B cell (primary cell): ENCODE measurements at regions not wholly inside any gene's neighbourhood (a gene's known extent, or its start where the extent isn't known, plus 50 kb on each side); places are given as distances from the start of the nearest gene placed in this dataset.

Experiments used
- ATAC-seq: fragments of 200-7000 bp; cut with Tn5 transposase; one replicate; pipeline ENCODE4 v1.10.0; 2021; ENCODE audit warnings: low read depth, mild to moderate bottlenecking, moderate number of reproducible peaks, moderate library complexity
- CTCF ChIA-PET: fragments of 350-600 bp; sonication (Branson Sonifier 250); formaldehyde crosslinking; loops from one replicate; lab custom pipeline; 2021; ENCODE audit warnings: antibody characterized with exemption, inconsistent platforms; lab: Charles Lee
- POLR2A ChIA-PET: fragments of 350-600 bp; sonication (Branson Sonifier 250); formaldehyde crosslinking; loops from one replicate; lab custom pipeline; 2021; ENCODE audit warnings: antibody characterized with exemption; lab: Charles Lee
- DNase-seq: peaks from one replicate; pipeline ENCODE4 v3.0.0; 2013
- H2AFZ ChIP-seq: 2 replicates; pipeline ENCODE4 v1.6.1; 2012; ENCODE audit warnings: mild to moderate bottlenecking, low read depth, low read length; ENCODE audit not compliant: insufficient read depth, poor library complexity, severe bottlenecking
- H3K27ac ChIP-seq, 2 donors: 1 replicate in 1 of 2; 2 replicates in 1 of 2; pipeline ENCODE4 v1.5.1; 2012 to 2013; ENCODE audit warnings: low read length in 2 of 2, mild to moderate bottlenecking in 2 of 2, moderate library complexity in 1 of 2
- H3K27me3 ChIP-seq, 4 experiments: fragments of 200-600 bp in 1 of 4; sonication (generic) in 1 of 4; replicated peaks in 1 of 4; 1 replicate in 2 of 4; 2 replicates in 2 of 4; pipeline versions ENCODE4 v1.6.1 to v1.7.0; 2013 to 2016; ENCODE audit warnings: low read length in 3 of 4, mild to moderate bottlenecking in 2 of 4, mixed read lengths in 1 of 4, moderate library complexity in 1 of 4; ENCODE audit not compliant: insufficient read depth in 4 of 4, control insufficient read depth in 3 of 4; ENCODE audit errors: control extremely low read depth in 1 of 4
- H3K36me3 ChIP-seq, 2 experiments: replicated peaks in 1 of 2; 1 replicate in 1 of 2; 2 replicates in 1 of 2; pipeline versions ENCODE4 v1.6.1 to v1.7.1; 2013; ENCODE audit warnings: low read length in 1 of 2; ENCODE audit not compliant: insufficient read depth in 2 of 2, control insufficient read depth in 1 of 2; ENCODE audit errors: control extremely low read depth in 1 of 2, extremely low read depth in 1 of 2
- H3K4me1 ChIP-seq, 2 donors: fragments of 200-600 bp in 1 of 2; sonication (generic) in 1 of 2; 1 replicate in 1 of 2; 2 replicates in 1 of 2; pipeline versions ENCODE4 v1.5.1 to v1.6.1; 2013 to 2017; ENCODE audit warnings: low read length in 2 of 2; ENCODE audit not compliant: control insufficient read depth in 2 of 2, insufficient read depth in 2 of 2
- H3K4me2 ChIP-seq: replicated peaks from 2 replicates; pipeline ENCODE3; 2012; ENCODE audit warnings: mild to moderate bottlenecking, low read depth, low read length; ENCODE audit not compliant: poor library complexity, severe bottlenecking
- H3K4me3 ChIP-seq, 5 experiments: fragments of 200-600 bp in 1 of 5; sonication (generic) in 1 of 5; 1 replicate in 3 of 5; 2 replicates in 2 of 5; pipeline versions ENCODE4 v1.5.1 to v1.7.0; 2011 to 2016; ENCODE audit warnings: low read length in 4 of 5, mild to moderate bottlenecking in 4 of 5, low read depth in 2 of 5, control low read depth in 1 of 5, moderate library complexity in 1 of 5; ENCODE audit not compliant: insufficient read depth in 1 of 5; ENCODE audit errors: control extremely low read depth in 1 of 5, extremely low read depth in 1 of 5
- H3K79me2 ChIP-seq: fragments of 200-600 bp; sonication (generic); one replicate; pipeline ENCODE4 v1.6.0; 2016; ENCODE audit warnings: low read length; ENCODE audit not compliant: control insufficient read depth, insufficient read depth
- H3K9ac ChIP-seq: fragments of 200-600 bp; sonication (generic); 2 replicates; pipeline ENCODE4 v1.6.1; 2017; ENCODE audit warnings: mild to moderate bottlenecking, low read length, moderate library complexity
- H3K9me3 ChIP-seq, 3 donors: one replicate each; pipeline versions ENCODE4 v1.6.1 to v1.7.1; 2013; ENCODE audit warnings: low read length in 2 of 3; ENCODE audit not compliant: control insufficient read depth in 2 of 3, insufficient read depth in 1 of 3; ENCODE audit errors: control extremely low read depth in 1 of 3
- H4K20me1 ChIP-seq: 2 replicates; pipeline ENCODE4 v1.6.0; 2012; ENCODE audit warnings: mild to moderate bottlenecking, low read length; ENCODE audit not compliant: insufficient read depth, control insufficient read depth, poor library complexity, severe bottlenecking
- H3K27ac Mint-ChIP-seq: one replicate; pipeline ENCODE4 v1.8.0; 2021; ENCODE audit warnings: mixed read lengths
- H3K27me3 Mint-ChIP-seq: one replicate; pipeline ENCODE4 v1.8.0; 2021; ENCODE audit warnings: mixed read lengths
- H3K4me1 Mint-ChIP-seq: one replicate; pipeline ENCODE4 v1.8.0; 2021; ENCODE audit warnings: mixed read lengths
- H3K4me3 Mint-ChIP-seq: one replicate; pipeline ENCODE4 v1.8.0; 2021; ENCODE audit warnings: mixed read lengths
- H3K9me3 Mint-ChIP-seq: one replicate; pipeline ENCODE4 v1.8.0; 2022; ENCODE audit warnings: mixed read lengths; ENCODE audit not compliant: insufficient read depth
- EZH2 ChIP-seq: IDR thresholded peaks from 2 replicates; pipeline ENCODE4 v1.6.1; 2012; ENCODE audit warnings: borderline replicate concordance, low read depth, mild to moderate bottlenecking, moderate library complexity, low read length; ENCODE audit not compliant: insufficient read depth, poor library complexity, severe bottlenecking
- WGBS: methylation state at CpG from one replicate; pipeline ENCODE4 v1.1.5; 2013; ENCODE audit warnings: missing lambda C conversion rate; ENCODE audit not compliant: insufficient coverage; 5-methylcytosine and 5-hydroxymethylcytosine counted together
- intact Hi-C: fragments of 100-400 bp; cut with micrococcal nuclease; formaldehyde crosslinking; loops from one replicate; pipeline ENCODE4 v1.10.0; 2022
- TF ChIP-seq, protein P1 (sequence below): fragments of 200-600 bp; IDR thresholded peaks from one replicate; pipeline ENCODE4 v1.8.0; 2022; ENCODE audit warnings: antibody characterized with exemption, mild to moderate bottlenecking

GRCh38 chr1:38210895-38211177, 164.2 kb upstream of the POU3F1 start:
- no peak overlapping the region for H3K27ac ChIP-seq
- ATAC-seq (no peak), DNase-seq (no peak)
- WGBS, result 100% methylated on average over 1 of the region's 1 CpG
- H3K4me3 Mint-ChIP-seq, result no peak overlapping the region
- no peak overlapping the region for H3K9ac ChIP-seq
- no peak overlapping the region for H3K27ac Mint-ChIP-seq
- intact Hi-C loops, result no loop called here
- no peak overlapping the region for H2AFZ ChIP-seq
- H3K4me1 ChIP-seq, result peaks cover 4 to 16% of the 10 kb centered on the region in 2 donors
- H3K9me3 Mint-ChIP-seq, result no peaks in the 10 kb centered on the region
- H3K27me3 ChIP-seq, result peaks cover 0 to 17% (median 2%) of the 10 kb centered on the region in 4 experiments
- TF ChIP-seq EZH2, result no peak
- TF ChIP-seq, protein P1, sequence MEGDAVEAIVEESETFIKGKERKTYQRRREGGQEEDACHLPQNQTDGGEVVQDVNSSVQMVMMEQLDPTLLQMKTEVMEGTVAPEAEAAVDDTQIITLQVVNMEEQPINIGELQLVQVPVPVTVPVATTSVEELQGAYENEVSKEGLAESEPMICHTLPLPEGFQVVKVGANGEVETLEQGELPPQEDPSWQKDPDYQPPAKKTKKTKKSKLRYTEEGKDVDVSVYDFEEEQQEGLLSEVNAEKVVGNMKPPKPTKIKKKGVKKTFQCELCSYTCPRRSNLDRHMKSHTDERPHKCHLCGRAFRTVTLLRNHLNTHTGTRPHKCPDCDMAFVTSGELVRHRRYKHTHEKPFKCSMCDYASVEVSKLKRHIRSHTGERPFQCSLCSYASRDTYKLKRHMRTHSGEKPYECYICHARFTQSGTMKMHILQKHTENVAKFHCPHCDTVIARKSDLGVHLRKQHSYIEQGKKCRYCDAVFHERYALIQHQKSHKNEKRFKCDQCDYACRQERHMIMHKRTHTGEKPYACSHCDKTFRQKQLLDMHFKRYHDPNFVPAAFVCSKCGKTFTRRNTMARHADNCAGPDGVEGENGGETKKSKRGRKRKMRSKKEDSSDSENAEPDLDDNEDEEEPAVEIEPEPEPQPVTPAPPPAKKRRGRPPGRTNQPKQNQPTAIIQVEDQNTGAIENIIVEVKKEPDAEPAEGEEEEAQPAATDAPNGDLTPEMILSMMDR, result no peak
- H3K9me3 ChIP-seq, result no peaks in the 10 kb centered on the region
- H3K27me3 Mint-ChIP-seq, result peaks cover 16% of the 10 kb centered on the region
- ChIA-PET CTCF (interaction anchor here (1.0 kb wide), 1 partner anchor 17 kb away, joined by 3 read pairs; no protein-coding TSS in a partner anchor), POLR2A (no interaction called here)
- H3K4me3 ChIP-seq, result no peak overlapping the region
- H3K79me2 ChIP-seq, result no peaks in the 10 kb centered on the region
- no peak overlapping the region for H3K4me2 ChIP-seq
- H3K4me1 Mint-ChIP-seq, result peaks cover 20% of the 10 kb centered on the region
- no peaks in the 10 kb centered on the region for H4K20me1 ChIP-seq
- H3K36me3 ChIP-seq, result no peaks in the 10 kb centered on the region

DNA sequence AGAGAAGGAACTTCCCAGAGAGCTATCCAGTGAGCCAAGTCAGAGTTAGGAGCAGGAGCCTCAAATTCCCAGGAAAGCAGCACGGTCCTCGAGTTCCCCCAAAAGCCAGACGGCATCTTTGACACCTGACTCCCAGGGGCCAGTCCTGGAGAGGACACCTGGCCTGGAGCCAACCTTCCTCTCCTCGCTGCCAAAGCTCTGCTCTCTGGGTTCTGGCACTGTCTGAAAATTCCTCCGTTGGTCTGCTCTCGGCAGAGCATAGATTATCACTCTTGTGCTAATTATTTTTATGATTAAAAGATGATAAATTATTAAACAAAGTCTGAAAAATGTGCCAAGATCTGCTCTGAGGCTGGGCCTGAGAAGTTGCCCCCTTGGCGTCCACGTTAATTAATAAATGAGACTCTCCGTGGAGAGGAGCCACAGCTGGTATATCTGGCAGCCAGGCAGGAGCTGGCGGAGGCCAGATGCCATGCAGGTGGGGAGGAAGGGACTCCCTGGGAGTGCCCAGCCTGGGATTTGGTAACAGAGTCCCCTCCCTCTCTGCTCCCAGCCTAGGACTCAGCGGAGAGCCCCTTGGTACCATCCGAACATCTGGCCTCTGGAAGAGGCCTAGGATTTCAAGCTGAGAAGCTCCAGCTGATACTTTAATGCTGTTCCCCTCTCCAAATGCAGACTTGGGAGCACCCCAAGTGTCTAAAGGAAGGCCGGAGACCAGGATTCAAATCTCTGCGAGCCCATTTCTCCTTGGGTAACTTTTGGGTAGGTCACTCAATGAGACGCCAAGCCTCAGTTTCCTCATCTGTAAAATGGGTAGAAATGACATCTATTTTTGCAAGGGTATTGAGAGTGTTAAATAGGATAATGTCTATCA, 163.7 kb upstream of the POU3F1 start:
- Mint-ChIP-seq H3K4me1 (peaks cover 20% of the 10 kb centered on the region), H3K27ac (no peak overlapping the region), H3K9me3 (no peaks in the 10 kb centered on the region), H3K27me3 (peaks cover 14% of the 10 kb centered on the region), H3K4me3 (no peak overlapping the region)
- H3K9ac ChIP-seq, result no peak overlapping the region
- H3K4me1 ChIP-seq, result peaks cover 4 to 16% of the 10 kb centered on the region in 2 donors
- H4K20me1 ChIP-seq, result no peaks in the 10 kb centered on the region
- no peaks in the 10 kb centered on the region for H3K79me2 ChIP-seq
- intact Hi-C loops, result no loop called here
- ATAC-seq (no peak), DNase-seq (no peak)
- no peak overlapping the region for H3K4me2 ChIP-seq
- no peak for TF ChIP-seq EZH2
- TF ChIP-seq, protein P1, result no peak
- H3K27me3 ChIP-seq, result peaks cover 0 to 19% (median 2%) of the 10 kb centered on the region in 4 experiments
- H3K36me3 ChIP-seq, result no peaks in the 10 kb centered on the region
- ChIA-PET POLR2A (no interaction called here), CTCF (interaction anchor here (1.0 kb wide), 1 partner anchor 18 kb away, joined by 3 read pairs; no protein-coding TSS in a partner anchor)
- WGBS, result 91% methylated on average over 11 of the region's 15 CpGs
- no peak overlapping the region for H3K4me3 ChIP-seq
- no peaks in the 10 kb centered on the region for H3K9me3 ChIP-seq
- H2AFZ ChIP-seq, result no peak overlapping the region
- no peak overlapping the region for H3K27ac ChIP-seq
